T1000 (cell line): ENCODE measurements at regions not wholly inside any gene's neighbourhood (a gene's known extent, or its start where the extent isn't known, plus 50 kb on each side); places are given as distances from the start of the nearest gene placed in this dataset.
"Not testable (repeated sequence)": the region's sequence is repeated elsewhere in the genome, so short reads cannot be mapped to it uniquely, and the experiment has no call there.

Experiments used
- DNase-seq: peaks from one replicate; lab custom pipeline; 2025; ENCODE audit warnings: mixed read lengths; lab: John Stamatoyannopoulos, UW

GRCh38 chr22:49659281-49659923 lies 168.3 kb downstream of the BRD1 start:
- no peak for DNase-seq

- no peak for DNase-seq
Observed at GRCh38 chr22:49658902-49659280, 168.8 kb downstream of the BRD1 start.

- DNase-seq = no peak
Observed at GRCh38 chr22:49657974-49658590, 169.6 kb downstream of the BRD1 start.

- no peak for DNase-seq
Observed at GRCh38 chr22:49657275-49657973, 170.2 kb downstream of the BRD1 start.

GRCh38 chr22:49656883-49657274 lies 170.8 kb downstream of the BRD1 start:
- not testable (repeated sequence) for DNase-seq

- no peak for DNase-seq
Observed at GRCh38 chr22:49656291-49656851, 171.3 kb downstream of the BRD1 start.

- no peak for DNase-seq
Observed at GRCh38 chr22:49655168-49655812, 172.4 kb downstream of the BRD1 start.

- no peak for DNase-seq
Observed at GRCh38 chr22:49650336-49651241, 177.1 kb downstream of the BRD1 start.

GRCh38 chr22:49649166-49650068 lies 178.3 kb downstream of the BRD1 start:
- no peak for DNase-seq

- no peak for DNase-seq
Observed at GRCh38 chr22:49648053-49648452, 179.6 kb downstream of the BRD1 start.

- no peak for DNase-seq
Observed at GRCh38 chr22:49647627-49648026, 180.0 kb downstream of the BRD1 start.

- no peak for DNase-seq
Observed at GRCh38 chr22:49646876-49647275, 180.8 kb downstream of the BRD1 start.

GRCh38 chr22:49645791-49646550 lies 181.7 kb downstream of the BRD1 start:
- DNase-seq = no peak

- DNase-seq = no peak
Observed at GRCh38 chr22:49645257-49645656, 182.4 kb downstream of the BRD1 start.

GRCh38 chr22:49643998-49644397 lies 183.7 kb downstream of the BRD1 start:
- DNase-seq = no peak

- DNase-seq = no peak
Observed at GRCh38 chr22:49643466-49643865, 184.2 kb downstream of the BRD1 start.

- DNase-seq = no peak
Observed at GRCh38 chr22:49642741-49643140, 184.9 kb downstream of the BRD1 start.

- DNase-seq = no peak
Observed at GRCh38 chr22:49642331-49642730, 185.3 kb downstream of the BRD1 start.

- no peak for DNase-seq
Observed at GRCh38 chr22:49641770-49642313, 185.8 kb downstream of the BRD1 start.
